Astrocyte (in vitro differentiated cells and primary cell): ENCODE measurements at regions not wholly inside any gene's neighbourhood (a gene's known extent, or its start where the extent isn't known, plus 50 kb on each side); places are given as distances from the start of the nearest gene placed in this dataset.
"Not testable (repeated sequence)": the region's sequence is repeated elsewhere in the genome, so short reads cannot be mapped to it uniquely, and the experiment has no call there.

Experiments
- DNase-seq: peaks from one replicate; pipeline ENCODE4 v3.0.0-alpha.2; 2010; ENCODE audit warnings: low read depth
- FAIRE-seq: peaks from 2 replicates; lab custom pipeline; 2011; peaks lifted over from hg19 to GRCh38; lab: Jason Lieb, UNC
- H2AFZ ChIP-seq: 2 replicates; pipeline ENCODE4 v1.6.0; 2012; ENCODE audit warnings: low read depth, low read length, inconsistent platforms
- H3K27ac ChIP-seq: 2 replicates; pipeline ENCODE4 v1.5.1; 2011; ENCODE audit warnings: low read depth, low read length, inconsistent platforms
- H3K27me3 ChIP-seq: 2 replicates; pipeline ENCODE4 v1.6.0; 2011; ENCODE audit warnings: low read length, inconsistent platforms; ENCODE audit not compliant: insufficient read depth
- H3K36me3 ChIP-seq: 2 replicates; pipeline ENCODE4 v1.5.1; 2011; ENCODE audit warnings: low read length, inconsistent platforms; ENCODE audit not compliant: insufficient read depth
- H3K4me1 ChIP-seq: 2 replicates; pipeline ENCODE4 v1.5.1; 2011; ENCODE audit warnings: low read length, inconsistent platforms; ENCODE audit not compliant: insufficient read depth
- H3K4me2 ChIP-seq: 2 replicates; pipeline ENCODE4 v1.6.0; 2012; ENCODE audit warnings: low read length, inconsistent platforms
- H3K4me3 ChIP-seq: 2 replicates; pipeline ENCODE4 v1.5.1; 2011; ENCODE audit warnings: low read depth, mild to moderate bottlenecking, low read length, inconsistent platforms; ENCODE audit not compliant: insufficient read depth
- H3K79me2 ChIP-seq: 2 replicates; pipeline ENCODE4 v1.6.0; 2012; ENCODE audit warnings: mild to moderate bottlenecking, low read length, inconsistent platforms; ENCODE audit not compliant: insufficient read depth
- H3K9ac ChIP-seq: 2 replicates; pipeline ENCODE4 v1.6.0; 2012; ENCODE audit warnings: mild to moderate bottlenecking, low read length, inconsistent platforms
- H3K9me3 ChIP-seq: 2 replicates; pipeline ENCODE4 v1.5.1; 2012; ENCODE audit warnings: low read depth, mild to moderate bottlenecking, low read length, inconsistent platforms; ENCODE audit not compliant: insufficient read depth
- H4K20me1 ChIP-seq: 2 replicates; pipeline ENCODE4 v1.6.0; 2012; ENCODE audit warnings: low read length, inconsistent platforms; ENCODE audit not compliant: insufficient read depth
- H3K27ac Mint-ChIP-seq: one replicate; pipeline ENCODE4 v1.8.0; 2021; ENCODE audit warnings: mild to moderate bottlenecking, mixed read lengths; ENCODE audit not compliant: unreplicated experiment
- H3K27me3 Mint-ChIP-seq: one replicate; pipeline ENCODE4 v1.8.0; 2021; ENCODE audit warnings: low read depth, mixed read lengths; ENCODE audit not compliant: unreplicated experiment
- H3K36me3 Mint-ChIP-seq: one replicate; pipeline ENCODE4 v1.8.0; 2021; ENCODE audit warnings: low read depth, mixed read lengths; ENCODE audit not compliant: unreplicated experiment
- H3K4me1 Mint-ChIP-seq: one replicate; pipeline ENCODE4 v1.8.0; 2021; ENCODE audit warnings: low read depth, mixed read lengths; ENCODE audit not compliant: unreplicated experiment
- H3K4me3 Mint-ChIP-seq: one replicate; pipeline ENCODE4 v1.8.0; 2021; ENCODE audit warnings: mild to moderate bottlenecking, moderate library complexity, mixed read lengths; ENCODE audit not compliant: unreplicated experiment
- H3K9me3 Mint-ChIP-seq: one replicate; pipeline ENCODE4 v1.8.0; 2021; ENCODE audit warnings: mild to moderate bottlenecking, mixed read lengths; ENCODE audit not compliant: unreplicated experiment
- EZH2 ChIP-seq: IDR thresholded peaks from 2 replicates; pipeline ENCODE4 v1.6.1; 2012; ENCODE audit warnings: mild to moderate bottlenecking, low read length, inconsistent platforms; ENCODE audit not compliant: insufficient read depth
- TF ChIP-seq, protein P1 (sequence below): IDR thresholded peaks from 2 replicates; pipeline ENCODE4 v1.5.1; 2011; ENCODE audit warnings: low read depth, mild to moderate bottlenecking, inconsistent platforms, low read length, moderate library complexity; ENCODE audit not compliant: insufficient read depth

DNA sequence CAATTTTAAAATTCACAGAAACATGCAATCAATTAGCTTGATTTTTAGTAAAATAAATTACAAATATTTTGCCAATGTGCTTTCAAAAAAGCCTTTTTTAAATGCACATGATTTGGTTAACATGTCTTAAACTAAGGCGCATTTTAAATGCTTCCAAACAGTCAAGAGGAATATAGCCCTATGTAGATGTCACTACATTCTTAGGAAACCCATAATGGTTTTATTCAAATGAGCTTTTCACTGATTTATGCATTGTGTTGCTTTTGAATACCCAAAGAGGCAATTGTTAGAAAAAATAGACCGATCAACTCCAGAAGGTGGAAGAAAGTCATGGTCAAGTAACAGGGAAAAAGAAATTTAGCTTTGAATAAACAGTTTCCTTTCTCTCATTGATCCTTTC lies 366.9 kb upstream of the PPP2R3A start:
- Mint-ChIP-seq H3K4me1 (no peaks in the 10 kb centered on the region), H3K36me3 (no peaks in the 10 kb centered on the region), H3K27me3 (no peaks in the 10 kb centered on the region), H3K4me3 (no peak overlapping the region), H3K27ac (no peak overlapping the region), H3K9me3 (no peaks in the 10 kb centered on the region)
- Histone ChIP-seq H4K20me1 (no peaks in the 10 kb centered on the region), H3K4me3 (no peak overlapping the region), H3K36me3 (no peaks in the 10 kb centered on the region), H3K4me1 (no peaks in the 10 kb centered on the region), H3K4me2 (no peak overlapping the region), H3K27ac (no peak overlapping the region), H3K9me3 (no peaks in the 10 kb centered on the region), H3K9ac (no peak overlapping the region), H3K27me3 (no peaks in the 10 kb centered on the region), H2AFZ (no peak overlapping the region), H3K79me2 (no peaks in the 10 kb centered on the region)
- TF ChIP-seq, protein P1, sequence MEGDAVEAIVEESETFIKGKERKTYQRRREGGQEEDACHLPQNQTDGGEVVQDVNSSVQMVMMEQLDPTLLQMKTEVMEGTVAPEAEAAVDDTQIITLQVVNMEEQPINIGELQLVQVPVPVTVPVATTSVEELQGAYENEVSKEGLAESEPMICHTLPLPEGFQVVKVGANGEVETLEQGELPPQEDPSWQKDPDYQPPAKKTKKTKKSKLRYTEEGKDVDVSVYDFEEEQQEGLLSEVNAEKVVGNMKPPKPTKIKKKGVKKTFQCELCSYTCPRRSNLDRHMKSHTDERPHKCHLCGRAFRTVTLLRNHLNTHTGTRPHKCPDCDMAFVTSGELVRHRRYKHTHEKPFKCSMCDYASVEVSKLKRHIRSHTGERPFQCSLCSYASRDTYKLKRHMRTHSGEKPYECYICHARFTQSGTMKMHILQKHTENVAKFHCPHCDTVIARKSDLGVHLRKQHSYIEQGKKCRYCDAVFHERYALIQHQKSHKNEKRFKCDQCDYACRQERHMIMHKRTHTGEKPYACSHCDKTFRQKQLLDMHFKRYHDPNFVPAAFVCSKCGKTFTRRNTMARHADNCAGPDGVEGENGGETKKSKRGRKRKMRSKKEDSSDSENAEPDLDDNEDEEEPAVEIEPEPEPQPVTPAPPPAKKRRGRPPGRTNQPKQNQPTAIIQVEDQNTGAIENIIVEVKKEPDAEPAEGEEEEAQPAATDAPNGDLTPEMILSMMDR: no peak
- TF ChIP-seq EZH2: no peak
- DNase-seq (no peak), FAIRE-seq (no peak)

DNA sequence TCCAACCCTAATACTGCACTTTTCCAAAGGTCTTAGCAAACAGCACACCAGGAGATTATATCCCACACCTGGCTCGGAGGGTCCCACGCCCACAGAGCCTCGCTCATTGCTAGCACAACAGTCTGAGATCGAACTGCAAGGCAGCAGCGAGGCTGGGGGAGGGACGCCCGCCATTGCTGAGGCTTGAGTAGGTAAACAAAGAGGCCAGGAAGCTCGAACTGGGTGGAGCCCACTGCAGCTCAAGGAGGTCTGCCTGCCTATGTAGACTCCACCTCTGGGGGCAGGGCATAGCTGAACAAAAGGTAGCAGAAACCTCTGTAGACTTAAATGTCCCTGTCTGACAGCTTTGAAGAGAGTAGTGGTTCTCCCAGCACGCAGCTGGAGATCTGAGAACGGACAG lies 361.0 kb upstream of the PPP2R3A start:
- not testable (repeated sequence) for H3K4me1 ChIP-seq, H3K27me3 ChIP-seq, H3K27me3 Mint-ChIP-seq, H4K20me1 ChIP-seq, H3K27ac Mint-ChIP-seq, H3K9me3 Mint-ChIP-seq, H3K36me3 ChIP-seq, H3K4me3 Mint-ChIP-seq, H2AFZ ChIP-seq, H3K79me2 ChIP-seq, H3K4me2 ChIP-seq, H3K9me3 ChIP-seq, H3K4me3 ChIP-seq, H3K36me3 Mint-ChIP-seq, DNase-seq, FAIRE-seq, H3K4me1 Mint-ChIP-seq, H3K27ac ChIP-seq, H3K9ac ChIP-seq

- no peaks in the 10 kb centered on the region for H3K36me3 ChIP-seq
- FAIRE-seq (no peak), DNase-seq (no peak)
- H4K20me1 ChIP-seq: no peaks in the 10 kb centered on the region
- H3K27me3 ChIP-seq: no peaks in the 10 kb centered on the region
- Mint-ChIP-seq H3K27me3 (no peaks in the 10 kb centered on the region), H3K9me3 (peaks cover 4% of the 10 kb centered on the region), H3K36me3 (no peaks in the 10 kb centered on the region), H3K4me3 (no peak overlapping the region), H3K4me1 (no peaks in the 10 kb centered on the region), H3K27ac (no peak overlapping the region)
- H3K4me2 ChIP-seq: no peak overlapping the region
- no peak overlapping the region for H3K27ac ChIP-seq
- no peaks in the 10 kb centered on the region for H3K9me3 ChIP-seq
- TF ChIP-seq, protein P1: no peak
- TF ChIP-seq EZH2: no peak
- no peaks in the 10 kb centered on the region for H3K4me1 ChIP-seq
- H3K4me3 ChIP-seq: no peak overlapping the region
- H3K9ac ChIP-seq: no peak overlapping the region
- no peak overlapping the region for H2AFZ ChIP-seq
- H3K79me2 ChIP-seq: no peaks in the 10 kb centered on the region
Observed at GRCh38 chr3:135618123-135618522, 347.4 kb upstream of the PPP2R3A start.
